ENCODE measurements at regions not wholly inside any gene's neighbourhood (a gene's known extent, or its start where the extent isn't known, plus 50 kb on each side); places are given as distances from the start of the nearest gene placed in this dataset.

DNA sequence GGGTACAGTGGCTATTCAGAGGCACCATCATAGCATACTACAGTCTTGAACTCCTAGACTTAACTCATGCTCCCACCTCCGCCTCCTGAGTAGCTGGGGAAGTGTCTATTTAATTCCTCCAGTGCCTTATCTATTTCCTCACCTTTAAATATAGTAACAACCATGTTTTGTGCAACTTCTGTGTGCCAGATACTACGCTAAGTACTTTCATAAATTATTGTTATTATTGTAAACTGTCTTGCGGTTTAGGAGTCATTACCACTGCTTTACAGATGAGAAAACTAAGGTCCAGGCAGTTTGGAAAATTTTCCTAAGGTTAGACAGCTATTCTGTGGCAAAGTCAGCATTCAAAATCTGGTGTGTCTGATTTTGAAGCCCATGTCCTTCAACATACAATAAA, 359.1 kb upstream of the XYLT1 start:
- H3K27ac ChIP-seq, result no peak overlapping the region
- no peak overlapping the region for H3K4me3 ChIP-seq
- DNase-seq, result no peak
- H3K27me3 ChIP-seq (replicated peaks in 1 of 7), result peaks cover 0 to 2% (median 0%) of the 10 kb centered on the region in 7 donors
- H3K9me3 ChIP-seq, result no peaks in the 10 kb centered on the region
- H3K4me1 ChIP-seq, result no peaks in the 10 kb centered on the region
- intact Hi-C loops (cut with DNase I; ENCODE audit: low total_unique reads), result no loop called here
- TF ChIP-seq POLR2AphosphoS5 (IDR thresholded peaks at IDR 0.05) (no peak), POLR2A (IDR thresholded peaks at IDR 0.05) (no peak)
- TF ChIP-seq, protein P1, sequence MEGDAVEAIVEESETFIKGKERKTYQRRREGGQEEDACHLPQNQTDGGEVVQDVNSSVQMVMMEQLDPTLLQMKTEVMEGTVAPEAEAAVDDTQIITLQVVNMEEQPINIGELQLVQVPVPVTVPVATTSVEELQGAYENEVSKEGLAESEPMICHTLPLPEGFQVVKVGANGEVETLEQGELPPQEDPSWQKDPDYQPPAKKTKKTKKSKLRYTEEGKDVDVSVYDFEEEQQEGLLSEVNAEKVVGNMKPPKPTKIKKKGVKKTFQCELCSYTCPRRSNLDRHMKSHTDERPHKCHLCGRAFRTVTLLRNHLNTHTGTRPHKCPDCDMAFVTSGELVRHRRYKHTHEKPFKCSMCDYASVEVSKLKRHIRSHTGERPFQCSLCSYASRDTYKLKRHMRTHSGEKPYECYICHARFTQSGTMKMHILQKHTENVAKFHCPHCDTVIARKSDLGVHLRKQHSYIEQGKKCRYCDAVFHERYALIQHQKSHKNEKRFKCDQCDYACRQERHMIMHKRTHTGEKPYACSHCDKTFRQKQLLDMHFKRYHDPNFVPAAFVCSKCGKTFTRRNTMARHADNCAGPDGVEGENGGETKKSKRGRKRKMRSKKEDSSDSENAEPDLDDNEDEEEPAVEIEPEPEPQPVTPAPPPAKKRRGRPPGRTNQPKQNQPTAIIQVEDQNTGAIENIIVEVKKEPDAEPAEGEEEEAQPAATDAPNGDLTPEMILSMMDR (IDR thresholded peaks at IDR 0.05 in 8 of 11, conservative IDR thresholded peaks at IDR 0.05 in 3 of 11), result no peak
- H3K36me3 ChIP-seq, result no peaks in the 10 kb centered on the region
- WGBS, 5 donors, result 46 to 72% (median 61%) methylated on average over 3 of the region's 3 CpGs

- Histone ChIP-seq H3K36me3 (no peaks in the 10 kb centered on the region), H3K27ac (no peak overlapping the region), H3K4me3 (no peak overlapping the region), H3K4me1 (no peaks in the 10 kb centered on the region), H3K9me3 (no peaks in the 10 kb centered on the region), H3K27me3 (replicated peaks in 1 of 7) (no peaks in the 10 kb centered on the region)
- intact Hi-C loops (cut with DNase I; ENCODE audit: low total_unique reads), result no loop called here
- TF ChIP-seq, protein P1 (IDR thresholded peaks at IDR 0.05 in 8 of 11, conservative IDR thresholded peaks at IDR 0.05 in 3 of 11), result no peak
- TF ChIP-seq POLR2A (IDR thresholded peaks at IDR 0.05) (no peak), POLR2AphosphoS5 (IDR thresholded peaks at IDR 0.05) (no peak)
- WGBS, 5 donors, result 9 to 29% (median 24%) methylated on average over 2 of the region's 2 CpGs
- no peak for DNase-seq
Observed at GRCh38 chr16:17828012-17828411, 357.3 kb upstream of the XYLT1 start.

DNA sequence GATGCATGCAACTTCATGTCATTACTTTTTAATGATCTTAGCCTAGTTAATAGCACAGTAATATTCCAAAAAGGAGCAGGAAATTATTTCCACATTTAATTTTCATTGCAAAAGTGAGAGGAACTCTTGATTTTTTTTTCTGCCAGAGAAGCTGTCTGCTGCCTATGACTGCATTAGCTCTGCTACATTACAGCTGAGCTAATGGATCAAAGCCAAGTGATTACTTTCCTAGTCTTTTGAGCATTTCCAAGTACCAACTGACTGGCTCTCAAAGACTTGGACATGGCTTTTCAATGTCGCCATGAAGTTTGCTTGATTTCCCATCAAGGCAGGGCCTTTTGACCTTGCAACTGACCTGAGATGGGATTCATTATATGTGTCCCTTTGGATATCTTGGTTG, 356.6 kb upstream of the XYLT1 start:
- TF ChIP-seq, protein P1 (IDR thresholded peaks at IDR 0.05 in 8 of 11, conservative IDR thresholded peaks at IDR 0.05 in 3 of 11), result no peak
- no peak for TF ChIP-seq POLR2AphosphoS5 (IDR thresholded peaks at IDR 0.05)
- TF ChIP-seq POLR2A (IDR thresholded peaks at IDR 0.05), result no peak
- Histone ChIP-seq H3K36me3 (no peaks in the 10 kb centered on the region), H3K4me3 (no peak overlapping the region), H3K27me3 (replicated peaks in 1 of 7) (no peaks in the 10 kb centered on the region), H3K9me3 (no peaks in the 10 kb centered on the region), H3K4me1 (no peaks in the 10 kb centered on the region), H3K27ac (no peak overlapping the region)
- no peak for DNase-seq
- intact Hi-C loops (cut with DNase I; ENCODE audit: low total_unique reads), result no loop called here
- WGBS, 5 donors, result 72 to 92% (median 80%) methylated on average over 1 of the region's 1 CpG

DNA sequence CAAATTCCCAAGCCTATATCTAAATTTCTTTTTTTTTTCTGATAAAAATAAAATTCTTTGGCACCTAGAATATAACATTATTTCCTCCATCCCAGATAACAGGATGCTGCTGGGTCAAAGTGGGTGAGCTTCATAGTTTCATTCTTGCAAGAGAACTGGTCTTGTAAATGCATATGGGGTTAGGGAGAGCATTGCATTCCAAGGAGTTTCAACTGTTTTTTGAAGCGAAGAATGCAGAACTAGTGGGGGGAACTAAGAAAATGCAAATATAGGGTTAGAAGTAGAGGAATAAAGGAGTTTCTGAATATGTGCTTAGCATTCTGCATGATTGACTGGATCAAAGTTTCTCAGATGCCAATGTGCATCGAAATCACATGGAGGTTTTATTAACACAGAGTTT, 347.2 kb upstream of the XYLT1 start:
- Histone ChIP-seq H3K4me3 (no peak overlapping the region), H3K4me1 (no peaks in the 10 kb centered on the region), H3K36me3 (no peaks in the 10 kb centered on the region), H3K27me3 (replicated peaks in 1 of 7) (no peaks in the 10 kb centered on the region), H3K9me3 (peaks cover 0 to 30% (median 23%) of the 10 kb centered on the region in 8 donors), H3K27ac (no peak overlapping the region)
- DNase-seq, result no peak
- intact Hi-C loops (cut with DNase I; ENCODE audit: low total_unique reads), result no loop called here
- 67 to 80% (median 72%) methylated on average over 2 of the region's 2 CpGs for WGBS, 5 donors
- TF ChIP-seq, protein P1 (IDR thresholded peaks at IDR 0.05 in 8 of 11, conservative IDR thresholded peaks at IDR 0.05 in 3 of 11), result no peak
- TF ChIP-seq POLR2A (IDR thresholded peaks at IDR 0.05) (no peak), POLR2AphosphoS5 (IDR thresholded peaks at IDR 0.05) (no peak)
